SK-N-SH treated with all-trans-retinoic acid at 6 μM for 48 hours (cell line): ENCODE measurements at regions not wholly inside any gene's neighbourhood (a gene's known extent, or its start where the extent isn't known, plus 50 kb on each side); places are given as distances from the start of the nearest gene placed in this dataset.

ENCODE experiments used
- ATAC-seq: fragments of 200-7000 bp; cut with Tn5 transposase; 3 replicates; pipeline ENCODE4 v1.9.1; 2020; ENCODE audit warnings: mild to moderate bottlenecking, moderate library complexity
- ARNTL ChIP-seq: fragments of 450-650 bp; formaldehyde crosslinking; IDR thresholded peaks from 2 replicates; pipeline ENCODE4 v1.5.0; 2020; ENCODE audit warnings: low read depth, mild to moderate bottlenecking, moderate library complexity, borderline replicate concordance
- BACH2 ChIP-seq: fragments of 250-450 bp; sonication (Bioruptor Pico); IDR thresholded peaks from 2 replicates; pipeline ENCODE4 v1.9.0; 2021; ENCODE audit warnings: mild to moderate bottlenecking, borderline replicate concordance
- CREB5 ChIP-seq: fragments of 250-450 bp; sonication (Bioruptor Pico); IDR thresholded peaks from 2 replicates; pipeline ENCODE4 v1.5.1; 2020; ENCODE audit warnings: low read depth, mild to moderate bottlenecking, moderate library complexity
- CSDC2 ChIP-seq: fragments of 250-450 bp; sonication (Bioruptor Pico); IDR thresholded peaks from 2 replicates; pipeline ENCODE4 v1.5.0; 2020; ENCODE audit warnings: mild to moderate bottlenecking, moderate library complexity
- ESRRG ChIP-seq: fragments of 250-450 bp; sonication (Bioruptor Pico); IDR thresholded peaks from 2 replicates; pipeline ENCODE4 v1.6.1; 2021; ENCODE audit warnings: mild to moderate bottlenecking
- GLIS3 ChIP-seq: fragments of 250-450 bp; sonication (Bioruptor Pico); IDR thresholded peaks from 2 replicates; pipeline ENCODE4 v1.5.0; 2020; ENCODE audit warnings: mild to moderate bottlenecking, moderate library complexity
- ISL1 ChIP-seq: fragments of 250-450 bp; sonication (Bioruptor Pico); IDR thresholded peaks from 2 replicates; pipeline ENCODE4 v2.1.2; 2022; ENCODE audit warnings: mild to moderate bottlenecking, moderate library complexity
- OSR1 ChIP-seq: fragments of 250-450 bp; sonication (Bioruptor Pico); IDR thresholded peaks from 2 replicates; pipeline ENCODE4 v1.8.0; 2022; ENCODE audit warnings: moderate library complexity, mild to moderate bottlenecking, inconsistent platforms
- POU6F1 ChIP-seq: fragments of 250-450 bp; sonication (Bioruptor Pico); IDR thresholded peaks from 2 replicates; pipeline ENCODE4 v1.8.0; 2021; ENCODE audit warnings: low read depth, mild to moderate bottlenecking, moderate library complexity, borderline replicate concordance
- PPARA ChIP-seq: fragments of 250-450 bp; sonication (Bioruptor Pico); IDR thresholded peaks from 2 replicates; pipeline ENCODE4 v1.5.0; 2020; ENCODE audit warnings: mild to moderate bottlenecking, borderline replicate concordance
- SNAI2 ChIP-seq: fragments of 250-450 bp; sonication (Bioruptor Pico); IDR thresholded peaks from 2 replicates; pipeline ENCODE4 v1.5.0; 2020; ENCODE audit warnings: mild to moderate bottlenecking, moderate library complexity
- TCF4 ChIP-seq: fragments of 250-450 bp; sonication (Bioruptor Pico); IDR thresholded peaks from 2 replicates; pipeline ENCODE4 v1.8.0; 2021; ENCODE audit warnings: mild to moderate bottlenecking, moderate library complexity, borderline replicate concordance
- TOX ChIP-seq: fragments of 250-450 bp; sonication (Bioruptor Pico); IDR thresholded peaks from 2 replicates; pipeline ENCODE4 v1.8.0; 2021; ENCODE audit warnings: mild to moderate bottlenecking, moderate library complexity, borderline replicate concordance
- ZC3H10 ChIP-seq: fragments of 250-450 bp; sonication (Bioruptor Pico); IDR thresholded peaks from 2 replicates; pipeline ENCODE4 v1.5.1; 2021; ENCODE audit warnings: mild to moderate bottlenecking, moderate library complexity
- ZFP3 ChIP-seq: fragments of 250-450 bp; sonication (Bioruptor Pico); IDR thresholded peaks from 2 replicates; pipeline ENCODE4 v1.5.0; 2020; ENCODE audit warnings: mild to moderate bottlenecking, moderate library complexity
- ZFP30 ChIP-seq: fragments of 450-650 bp; formaldehyde crosslinking; IDR thresholded peaks from 2 replicates; pipeline ENCODE4 v1.5.0; 2022; ENCODE audit warnings: mild to moderate bottlenecking, moderate library complexity
- ZNF565 ChIP-seq: fragments of 450-650 bp; formaldehyde crosslinking; conservative IDR thresholded peaks from 2 replicates; pipeline ENCODE4 v1.5.0; 2020; ENCODE audit warnings: low read depth, mild to moderate bottlenecking, moderate library complexity
- ZNF70 ChIP-seq: fragments of 450-650 bp; formaldehyde crosslinking; IDR thresholded peaks from 2 replicates; pipeline ENCODE4 v1.5.0; 2020; ENCODE audit warnings: mild to moderate bottlenecking, moderate library complexity
- ZNF8 ChIP-seq: fragments of 450-650 bp; formaldehyde crosslinking; IDR thresholded peaks from 2 replicates; pipeline ENCODE4 v1.5.0; 2020; ENCODE audit warnings: mild to moderate bottlenecking, moderate library complexity

- TF ChIP-seq CREB5 (CRISPR knock-in tag) = no peak
- no peak for TF ChIP-seq ZNF8
- TF ChIP-seq ISL1 (CRISPR knock-in tag) = no peak
- no peak for TF ChIP-seq POU6F1 (CRISPR knock-in tag)
- TF ChIP-seq CSDC2 (CRISPR knock-in tag) = no peak
- no peak for TF ChIP-seq TCF4
- TF ChIP-seq ZNF565 (CRISPR knock-in tag) = no peak
- no peak for TF ChIP-seq BACH2
- no peak for TF ChIP-seq ARNTL
- no peak for TF ChIP-seq ZFP3 (CRISPR knock-in tag)
- no peak for TF ChIP-seq ZFP30 (CRISPR knock-in tag)
- no peak for TF ChIP-seq GLIS3 (CRISPR knock-in tag)
- no peak for TF ChIP-seq OSR1
- no peak for TF ChIP-seq ZNF70 (CRISPR knock-in tag)
- ATAC-seq = no peak
These were observed 155.9 kb upstream of the BCL6 start for GRCh38 chr3:187900993-187901755.

GRCh38 chr3:187902041-187902471 is 156.8 kb upstream of the BCL6 start:
- TF ChIP-seq ZFP3 (CRISPR knock-in tag) (no peak), ZNF565 (CRISPR knock-in tag) (no peak), ARNTL (no peak), CREB5 (CRISPR knock-in tag) (no peak), ZNF8 (no peak), OSR1 (no peak), BACH2 (no peak), POU6F1 (CRISPR knock-in tag) (no peak), ESRRG (no peak), ISL1 (CRISPR knock-in tag) (no peak), ZNF70 (CRISPR knock-in tag) (no peak), TCF4 (no peak), SNAI2 (CRISPR knock-in tag) (no peak), PPARA (CRISPR knock-in tag) (no peak), GLIS3 (CRISPR knock-in tag) (no peak), CSDC2 (CRISPR knock-in tag) (no peak), TOX (CRISPR knock-in tag) (no peak), ZC3H10 (CRISPR knock-in tag) (no peak)
- no peak for ATAC-seq

GRCh38 chr3:187902936-187903335 is 157.7 kb upstream of the BCL6 start:
- TF ChIP-seq BACH2 (no peak), POU6F1 (CRISPR knock-in tag) (no peak), ZFP3 (CRISPR knock-in tag) (no peak), GLIS3 (CRISPR knock-in tag) (no peak), PPARA (CRISPR knock-in tag) (no peak), SNAI2 (CRISPR knock-in tag) (no peak), ZNF70 (CRISPR knock-in tag) (no peak)
- TF ChIP-seq, all 23 proteins: peak for 0
- no peak for ATAC-seq

GRCh38 chr3:187903697-187904096 is 158.4 kb upstream of the BCL6 start:
- no peak for TF ChIP-seq CREB5 (CRISPR knock-in tag)
- TF ChIP-seq TCF4 = no peak
- no peak for TF ChIP-seq ISL1 (CRISPR knock-in tag)
- no peak for TF ChIP-seq ZNF8
- no peak for TF ChIP-seq TOX (CRISPR knock-in tag)
- no peak for TF ChIP-seq ZNF70 (CRISPR knock-in tag)
- TF ChIP-seq PPARA (CRISPR knock-in tag) = no peak
- no peak for TF ChIP-seq ESRRG
- TF ChIP-seq, all 23 proteins: peak for 0
- no peak for ATAC-seq
